AG10803 (cell line): ENCODE measurements at regions not wholly inside any gene's neighbourhood (a gene's known extent, or its start where the extent isn't known, plus 50 kb on each side); places are given as distances from the start of the nearest gene placed in this dataset.
A peak's percentile ranks its signal among the peaks of the same experiment; 100 is the strongest.
"Not testable (repeated sequence)": the region's sequence is repeated elsewhere in the genome, so short reads cannot be mapped to it uniquely, and the experiment has no call there.

Experiments
- DNase-seq: peaks from one replicate; pipeline ENCODE4 v3.0.0; 2010; ENCODE audit warnings: low read depth
- H3K4me3 ChIP-seq: 2 replicates; pipeline ENCODE4 v1.5.1; 2011; ENCODE audit warnings: mild to moderate bottlenecking, low read length, control low read depth
- CTCF ChIP-seq: conservative IDR thresholded peaks from 2 replicates; pipeline ENCODE4 v1.5.1; 2011; ENCODE audit warnings: mild to moderate bottlenecking, low read length, control low read depth, inconsistent platforms

GRCh38 chr20:17891131-17891530, 77.5 kb downstream of the SNX5 start:
- not testable (repeated sequence) for H3K4me3 ChIP-seq

GRCh38 chr20:17890330-17890729, 78.3 kb downstream of the SNX5 start:
- no peak overlapping the region for H3K4me3 ChIP-seq
- no peak for DNase-seq
- TF ChIP-seq CTCF = no peak

More at GRCh38 chr20:17891131-17891530, 77.5 kb downstream of the SNX5 start:
- not testable (repeated sequence) for DNase-seq

- H3K4me3 ChIP-seq = no peak overlapping the region
- peak; percentile 66 for DNase-seq
- peak; percentile 46 for TF ChIP-seq CTCF
These were observed 79.4 kb downstream of the SNX5 start for GRCh38 chr20:17889226-17889625.

- no peak overlapping the region for H3K4me3 ChIP-seq
- DNase-seq = no peak
- TF ChIP-seq CTCF = no peak
These were observed 80.5 kb downstream of the SNX5 start for GRCh38 chr20:17888044-17888443.

GRCh38 chr20:17887331-17888030, 81.1 kb downstream of the SNX5 start:
- no peak for TF ChIP-seq CTCF
- DNase-seq = no peak
- H3K4me3 ChIP-seq = no peak overlapping the region

GRCh38 chr20:17885544-17885943, 83.0 kb downstream of the SNX5 start:
- TF ChIP-seq CTCF = no peak
- H3K4me3 ChIP-seq = no peak overlapping the region
- DNase-seq = no peak

- no peak overlapping the region for H3K4me3 ChIP-seq
- TF ChIP-seq CTCF = no peak
- no peak for DNase-seq
These were observed 83.5 kb downstream of the SNX5 start for GRCh38 chr20:17885076-17885475.
